AML-193 (cell line): ENCODE measurements at regions not wholly inside any gene's neighbourhood (a gene's known extent, or its start where the extent isn't known, plus 50 kb on each side); places are given as distances from the start of the nearest gene placed in this dataset.
"Not testable (repeated sequence)": the region's sequence is repeated elsewhere in the genome, so short reads cannot be mapped to it uniquely, and the experiment has no call there.

ENCODE experiments used
- DNase-seq, 2 experiments: peaks; one replicate each; lab custom pipeline; 2025; lab: John Stamatoyannopoulos, UW

DNA sequence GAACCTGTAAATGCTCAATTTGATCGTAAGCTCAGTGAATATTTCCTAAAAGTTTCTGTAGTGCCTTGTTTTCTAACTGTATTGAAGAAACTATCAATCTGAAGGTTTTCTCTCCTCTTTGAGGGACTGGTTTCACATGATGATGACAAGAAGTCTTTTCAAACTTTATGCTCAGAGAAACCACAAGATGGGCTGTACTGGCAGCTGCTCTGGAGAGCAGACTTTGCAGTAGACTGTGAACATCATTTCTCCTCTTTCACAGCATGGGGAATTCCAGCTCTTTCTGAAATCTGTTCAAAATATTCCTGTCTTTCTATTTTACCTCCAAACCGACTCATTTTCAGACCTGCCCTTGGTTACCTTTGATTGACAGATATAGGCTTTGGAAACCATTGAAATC is 194.4 kb downstream of the IZUMO3 start:
- no peak for DNase-seq

DNA sequence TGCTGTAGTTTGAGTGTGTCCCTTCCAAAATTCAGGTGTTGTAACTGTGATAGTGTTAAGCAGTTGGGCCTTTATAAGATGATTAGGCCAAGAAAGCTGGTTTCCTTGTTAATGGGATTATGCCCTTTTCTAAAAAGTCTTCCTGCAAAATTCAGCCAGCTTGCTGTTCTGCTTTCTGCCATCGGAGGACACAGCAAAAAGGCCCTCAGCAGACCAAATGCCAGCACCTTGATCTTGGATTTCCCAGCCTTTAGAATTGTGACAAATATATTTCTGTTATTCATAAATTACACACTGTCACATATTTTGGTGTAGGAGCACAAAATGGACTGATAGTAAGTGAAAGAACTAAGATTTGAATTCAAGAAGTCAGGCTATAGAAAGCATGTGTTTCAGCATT is 203.2 kb downstream of the IZUMO3 start:
- no peak for DNase-seq

DNA sequence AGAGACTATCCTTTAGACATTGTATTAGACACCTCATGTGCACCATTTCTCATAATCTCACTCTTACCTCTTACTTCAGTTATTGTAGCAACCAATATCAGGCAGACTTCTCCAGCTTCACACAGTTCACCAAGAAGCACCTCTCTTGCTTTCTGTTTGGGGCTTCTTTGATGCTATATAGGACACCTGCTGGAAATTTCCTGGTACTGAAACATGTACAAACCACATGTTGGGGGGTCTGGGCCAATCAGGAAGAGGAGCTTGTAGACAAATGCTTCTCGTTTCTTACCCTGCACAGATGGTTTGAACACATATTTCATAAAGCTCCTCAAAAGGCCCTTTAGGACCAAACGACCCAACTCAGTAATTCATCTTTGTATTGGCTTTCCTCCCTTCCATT is 212.1 kb downstream of the IZUMO3 start:
- no peak for DNase-seq

DNA sequence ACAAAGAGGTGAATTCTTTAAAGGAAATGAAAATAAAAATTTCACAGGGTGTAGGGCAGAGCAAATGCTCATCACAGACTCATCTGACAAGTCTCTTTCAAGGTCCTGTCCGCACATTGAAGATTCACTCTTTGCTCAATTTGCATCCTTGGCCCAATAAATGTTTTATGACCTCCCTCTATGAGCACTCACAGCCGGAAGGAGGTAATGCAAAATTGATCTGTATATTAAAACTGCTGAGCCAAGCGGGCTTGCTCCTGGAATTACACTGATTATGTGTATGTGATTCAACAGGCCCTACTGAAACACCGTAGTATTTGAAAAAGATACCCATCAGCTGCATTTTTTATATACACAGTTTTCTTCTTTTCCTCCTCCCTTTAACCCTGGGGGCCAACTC is 246.8 kb downstream of the IZUMO3 start:
- DNase-seq = no peak

DNA sequence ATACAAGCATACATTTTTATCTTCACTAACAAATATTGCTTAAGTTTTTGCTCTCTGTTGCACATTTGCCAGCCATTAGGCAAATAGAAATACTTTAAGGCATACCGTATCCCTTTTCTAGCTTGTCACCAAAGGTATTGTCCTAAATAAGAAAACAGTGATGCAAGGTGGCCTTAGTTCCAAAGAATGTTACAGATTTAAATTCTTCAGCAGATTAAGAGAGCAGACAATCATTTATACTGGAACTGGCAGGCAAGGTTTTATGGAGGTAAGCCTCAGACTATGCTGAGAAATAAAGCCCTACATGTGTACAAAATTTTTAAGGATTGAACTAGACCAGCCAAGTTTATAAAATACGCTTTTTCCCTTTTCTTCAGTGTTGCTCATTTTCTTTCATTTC is 247.8 kb downstream of the IZUMO3 start:
- DNase-seq = no peak

DNA sequence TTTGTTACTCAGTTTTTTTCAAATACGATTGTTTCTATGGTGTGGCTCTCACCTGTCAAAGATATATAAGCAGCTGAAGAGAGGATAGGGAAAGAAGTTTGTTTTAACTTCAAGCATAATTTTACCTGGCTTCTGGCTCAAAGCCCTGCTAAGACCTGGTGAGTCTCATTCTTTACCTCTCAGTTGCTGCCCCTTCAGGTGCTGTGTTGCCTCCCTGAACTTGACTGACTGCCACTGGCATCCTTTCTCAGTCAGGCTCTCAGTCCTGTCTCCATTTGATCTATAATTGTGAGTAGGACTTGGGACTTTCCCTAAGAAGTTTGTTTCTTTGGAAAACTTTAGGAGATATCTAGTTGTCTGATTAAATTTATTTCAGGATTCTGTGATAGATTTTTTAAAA is 249.6 kb downstream of the IZUMO3 start:
- no peak for DNase-seq

DNA sequence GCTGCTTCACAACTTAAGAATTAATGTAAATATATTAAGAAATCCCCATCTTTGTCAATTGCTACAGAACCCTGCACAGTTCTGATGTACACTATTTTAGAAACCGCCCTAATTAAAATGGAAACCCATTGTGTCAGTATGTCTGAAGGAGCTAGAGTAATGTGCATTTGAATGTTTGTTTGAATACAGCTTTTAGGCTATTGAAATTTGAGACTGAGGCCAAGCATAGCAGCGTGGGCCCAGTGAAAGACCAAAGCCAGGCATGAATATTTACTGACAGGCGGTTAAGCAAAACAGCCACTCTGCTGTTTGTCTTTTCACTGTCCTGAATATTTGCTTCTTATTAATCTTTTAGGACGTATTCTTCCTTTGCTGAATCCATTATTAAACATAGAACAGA is 252.3 kb downstream of the IZUMO3 start:
- no peak for DNase-seq

DNA sequence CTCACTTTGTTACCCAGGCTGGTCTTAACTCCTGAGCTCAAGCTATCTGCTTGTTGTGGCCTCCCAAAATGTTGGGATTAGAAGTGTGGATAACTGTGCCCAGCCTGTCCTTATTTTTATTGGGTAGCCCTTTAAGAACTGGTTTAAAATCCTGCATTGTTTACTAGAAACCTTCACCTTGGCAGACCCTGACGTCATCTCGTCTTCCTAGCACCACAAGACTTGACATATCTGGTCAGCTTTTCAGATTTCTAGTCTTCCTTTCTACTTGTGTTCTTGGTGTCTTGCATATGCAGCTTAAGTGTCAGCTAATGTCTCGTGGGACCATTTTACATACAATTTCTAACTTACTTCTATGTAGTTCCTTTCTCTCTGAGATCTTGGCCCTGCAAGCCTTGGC is 258.9 kb downstream of the IZUMO3 start:
- no peak for DNase-seq

DNA sequence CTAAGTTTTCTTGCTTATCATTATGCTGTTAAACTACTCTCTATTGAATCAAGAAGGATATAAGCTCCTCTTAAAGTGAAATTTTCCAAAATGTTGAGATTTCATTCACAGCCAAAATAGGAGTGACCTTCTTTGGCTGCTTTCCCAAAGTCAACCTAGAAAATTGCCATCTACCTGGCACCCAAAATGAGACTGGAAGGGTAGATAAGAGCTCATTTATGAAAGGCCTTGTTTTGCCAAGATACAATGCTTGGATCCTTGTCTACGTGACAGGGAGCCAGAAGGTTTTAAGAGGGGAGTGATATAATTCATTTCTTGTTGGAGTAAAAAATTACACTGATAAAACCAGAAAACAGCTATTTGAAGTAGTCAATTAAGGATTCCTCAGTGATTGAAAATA is 287.1 kb downstream of the IZUMO3 start:
- no peak for DNase-seq

DNA sequence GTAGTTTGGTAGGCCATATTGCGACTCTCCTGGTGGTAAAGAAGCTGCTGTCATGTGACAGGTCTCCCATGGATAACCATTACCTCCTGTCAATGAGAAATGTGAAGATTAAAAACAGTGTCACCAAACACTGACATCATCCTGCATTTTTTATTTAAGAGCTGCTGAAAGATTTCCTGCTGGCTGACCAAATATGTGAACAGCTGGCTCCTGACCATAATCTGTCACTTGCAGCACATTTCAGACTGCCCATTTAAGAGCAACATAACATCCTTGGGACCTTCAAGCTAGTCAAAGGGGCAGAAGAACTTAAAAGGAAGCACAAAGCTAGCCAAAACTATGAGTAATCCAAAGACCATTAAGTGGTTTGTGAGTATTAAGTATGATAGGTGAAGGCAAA is 288.0 kb downstream of the IZUMO3 start:
- DNase-seq = no peak

DNA sequence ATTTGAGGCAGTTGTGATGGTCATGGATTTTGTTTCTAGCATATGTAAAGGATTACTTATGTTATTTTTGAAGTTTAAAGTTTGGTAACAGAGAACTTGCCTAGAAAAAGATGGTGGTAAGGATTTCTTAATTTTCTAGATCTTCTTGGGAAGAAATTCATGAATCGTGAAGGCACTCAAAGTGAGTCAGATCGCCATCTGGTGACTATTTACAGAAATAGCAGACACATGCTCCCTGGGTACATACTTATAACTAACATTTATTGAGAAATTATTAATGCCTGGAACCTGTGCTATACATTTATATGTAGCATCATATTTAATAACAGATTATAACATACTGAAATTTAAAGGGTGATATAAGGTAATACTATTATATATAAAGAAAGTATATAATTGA is 299.7 kb downstream of the IZUMO3 start:
- peak; percentile 33 to 39 for DNase-seq

DNA sequence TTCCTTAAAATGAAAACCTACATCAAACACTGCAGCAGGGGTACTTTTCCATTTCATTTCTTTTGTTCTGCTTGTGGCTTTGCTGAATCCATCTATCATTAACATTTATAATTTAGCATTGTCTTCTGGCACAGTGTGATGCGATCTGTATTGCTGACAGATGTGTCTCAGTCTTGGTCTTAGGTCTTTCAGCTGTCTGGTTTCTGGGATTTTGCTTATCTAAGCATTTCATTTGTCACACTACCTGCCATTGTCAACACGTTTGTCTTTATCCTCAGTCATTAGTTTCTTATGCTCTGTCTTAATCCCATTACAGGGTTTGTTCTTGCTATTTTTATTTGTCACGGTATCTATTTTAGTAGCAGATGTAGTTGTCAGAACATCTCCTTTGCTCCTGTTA is 303.1 kb downstream of the IZUMO3 start:
- no peak for DNase-seq

DNA sequence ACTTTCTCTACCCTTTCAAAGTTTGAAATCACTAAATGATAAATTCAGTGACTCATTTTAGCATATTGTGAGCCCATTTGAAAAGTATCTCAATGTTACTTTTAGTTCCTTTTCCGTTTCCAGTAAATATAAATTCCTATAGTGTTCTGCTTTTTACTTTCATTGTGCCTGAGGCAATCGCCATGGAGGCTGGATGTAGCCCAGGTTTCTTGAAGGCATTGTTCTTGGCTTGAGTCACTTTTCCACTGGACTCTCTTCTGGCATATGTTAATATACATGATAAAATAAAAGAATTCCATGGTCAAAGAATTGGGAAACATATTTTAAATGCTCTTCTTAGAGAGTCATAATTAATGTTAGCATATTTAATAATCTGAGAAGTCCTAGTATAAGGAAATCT is 327.0 kb downstream of the IZUMO3 start:
- DNase-seq = no peak

DNA sequence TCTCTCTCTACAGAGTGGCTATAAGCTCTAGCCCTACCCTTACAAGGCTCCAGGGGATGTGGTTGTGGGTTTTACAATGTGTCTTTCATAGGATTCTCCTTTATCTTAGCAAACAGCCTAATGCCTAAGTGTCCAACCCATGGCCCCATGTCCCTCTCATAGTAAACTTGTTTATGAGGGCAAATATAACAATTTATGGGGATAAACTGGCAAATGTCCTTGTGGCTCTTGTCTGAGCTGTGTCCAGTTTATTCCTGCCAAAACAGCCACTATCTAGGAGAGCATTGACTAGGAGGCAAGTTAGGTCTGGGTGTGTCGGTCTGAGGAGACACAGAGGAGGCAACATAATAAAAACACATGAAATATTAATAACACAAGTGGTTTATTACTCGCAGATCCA is 335.1 kb downstream of the IZUMO3 start:
- DNase-seq = no peak

DNA sequence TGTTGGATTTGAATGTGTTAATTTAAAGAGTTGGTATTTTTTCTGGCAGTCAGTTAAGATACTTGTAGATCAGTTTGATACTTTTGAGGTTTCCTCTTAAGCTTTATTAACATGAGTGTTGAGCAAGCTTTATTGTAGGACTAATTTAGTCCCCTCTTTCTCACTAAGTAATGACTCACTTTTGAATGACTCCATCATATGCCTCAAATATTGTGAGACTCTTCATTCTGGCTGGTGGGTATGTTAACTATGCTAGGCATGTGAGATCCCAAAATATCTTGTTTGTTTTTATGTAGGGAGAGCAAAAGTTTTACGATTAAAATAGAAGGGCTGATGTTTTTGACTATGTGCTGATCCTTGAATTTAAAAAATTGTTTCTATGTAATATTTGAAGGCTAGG is 355.7 kb downstream of the IZUMO3 start:
- no peak for DNase-seq

DNA sequence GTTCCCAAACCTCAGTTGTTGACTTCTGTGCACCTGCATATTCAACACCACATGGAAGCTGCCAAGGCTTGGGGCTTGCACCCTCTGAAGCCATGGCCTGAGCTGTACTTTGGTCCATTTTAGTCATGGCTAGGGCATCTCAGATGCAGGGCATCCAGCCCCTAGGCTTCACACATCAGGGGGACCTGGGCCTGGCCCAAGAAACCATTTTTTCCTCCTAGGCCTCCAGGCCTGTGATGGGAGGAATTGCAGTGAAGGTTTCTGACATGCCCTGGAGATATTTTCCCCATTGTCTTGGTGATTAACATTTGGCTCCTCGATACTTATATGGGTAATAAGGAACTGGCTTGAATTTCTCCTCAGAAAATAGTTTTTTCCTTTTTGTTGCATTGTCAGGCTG is 354.5 kb upstream of the ELAVL2 start:
- DNase-seq = not testable (repeated sequence)

DNA sequence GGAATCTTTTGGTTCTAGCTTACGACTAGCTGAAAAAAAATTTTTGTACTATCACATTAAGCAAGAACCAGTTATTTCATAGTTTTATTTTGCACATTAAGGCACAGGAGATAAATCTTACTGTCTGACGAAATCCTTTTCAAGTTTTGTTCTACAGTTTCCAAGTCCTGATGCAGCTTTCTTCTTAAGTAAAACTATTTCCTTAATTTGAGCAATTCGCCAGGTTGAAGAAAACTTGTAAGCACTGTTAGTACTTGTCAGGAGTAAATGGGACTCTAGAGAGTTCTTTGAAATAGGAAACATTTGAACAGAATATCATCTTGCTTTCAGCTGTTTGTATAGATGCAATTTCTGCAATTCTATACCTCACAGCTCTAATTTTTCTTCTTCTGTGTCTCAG is 318.8 kb upstream of the ELAVL2 start:
- DNase-seq = no peak

DNA sequence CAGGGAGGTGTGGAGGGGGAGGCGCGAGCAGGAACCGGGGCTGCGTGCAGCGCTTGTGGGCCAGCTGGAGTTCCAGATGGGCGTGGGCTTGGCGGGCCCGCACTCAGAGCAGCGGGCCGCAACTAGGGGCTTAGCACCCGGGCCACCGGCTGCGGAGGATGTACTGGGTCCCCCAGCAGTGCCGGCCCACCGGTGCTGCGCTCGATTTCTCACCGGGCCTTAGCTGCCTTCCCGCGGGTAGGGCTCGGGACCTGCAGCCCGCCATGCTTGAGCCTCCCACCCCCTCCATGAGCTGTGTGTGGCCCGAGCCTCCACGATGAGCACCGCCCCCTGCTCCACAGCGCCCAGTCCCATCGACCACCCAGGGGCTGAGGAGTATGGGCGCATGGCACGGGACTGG is 309.0 kb upstream of the ELAVL2 start:
- DNase-seq = not testable (repeated sequence)

DNA sequence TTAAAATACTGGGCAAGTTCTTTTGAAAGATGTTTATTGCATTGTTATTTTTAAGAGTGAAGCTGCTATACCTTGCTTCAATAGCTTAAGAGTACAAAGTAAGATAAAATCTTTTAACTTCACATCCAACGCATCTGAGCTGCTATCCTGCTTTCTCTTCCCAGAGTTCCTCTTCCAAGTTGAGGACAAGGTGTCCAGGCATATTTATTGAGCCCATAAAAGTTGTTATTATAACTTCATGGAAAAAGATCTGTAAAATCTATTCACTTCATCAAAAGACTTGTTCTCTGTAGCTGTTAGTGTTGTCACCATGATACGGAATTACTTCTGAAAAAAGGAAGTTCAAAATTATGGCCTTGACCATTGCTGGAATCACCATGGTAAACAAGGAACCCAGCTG is 306.2 kb upstream of the ELAVL2 start:
- DNase-seq = no peak

DNA sequence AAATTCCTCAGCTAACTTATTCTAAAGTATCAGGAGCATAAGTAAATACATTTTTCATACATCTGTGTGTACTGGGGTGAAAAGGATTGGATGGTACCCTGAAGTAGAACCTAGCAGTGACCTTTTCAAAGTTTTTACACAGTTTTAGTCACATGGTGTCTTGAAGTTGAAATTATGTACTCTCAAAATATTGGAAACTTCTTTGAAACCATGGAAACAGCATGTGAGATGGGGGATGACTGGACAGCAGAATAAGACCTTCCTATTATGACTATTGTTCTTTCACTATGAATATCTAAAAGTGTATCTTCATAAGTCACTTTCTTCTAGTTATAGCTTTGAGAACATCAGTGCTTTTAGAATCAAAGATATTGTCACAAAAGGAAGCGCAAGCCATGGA is 301.5 kb upstream of the ELAVL2 start:
- DNase-seq = no peak

DNA sequence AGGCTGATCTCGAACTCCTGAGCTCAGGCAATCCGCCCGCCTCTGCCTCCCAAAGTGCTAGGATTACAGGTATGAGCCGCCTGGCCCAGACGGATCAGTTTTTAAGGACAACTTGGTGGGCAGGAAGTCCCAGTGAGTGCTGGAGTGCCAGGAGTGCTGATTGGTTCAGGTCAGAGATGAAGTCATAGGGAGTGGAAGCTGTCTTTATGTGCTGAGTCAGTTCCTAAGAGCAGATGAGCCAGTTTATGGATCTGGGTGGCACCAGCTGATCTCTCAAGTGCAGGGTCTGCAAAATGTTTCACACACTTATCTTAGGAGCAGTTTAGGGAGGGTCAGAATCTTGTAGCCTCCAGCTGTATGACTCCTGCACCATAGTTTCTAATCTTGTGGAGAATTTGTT is 292.1 kb upstream of the ELAVL2 start:
- no peak for DNase-seq

DNA sequence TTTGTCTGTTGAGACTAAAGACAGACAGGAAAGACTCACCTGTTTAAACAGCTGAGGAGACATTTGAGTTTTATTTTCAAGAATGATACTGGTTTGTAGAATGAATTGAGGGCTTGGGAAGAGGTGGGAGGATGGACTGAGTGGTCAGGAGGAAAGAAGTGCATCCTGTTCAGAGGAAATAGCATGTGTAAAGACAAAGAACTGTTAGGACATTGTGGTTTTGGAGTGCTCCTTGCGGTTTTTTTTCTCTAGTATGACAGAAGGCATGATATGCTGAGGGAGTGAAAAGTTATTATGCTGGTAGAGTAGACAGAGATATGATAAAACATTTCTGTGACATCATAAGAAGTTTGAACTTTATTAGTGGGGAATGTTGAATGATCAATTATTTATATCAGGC is 270.7 kb upstream of the ELAVL2 start:
- DNase-seq = no peak

DNA sequence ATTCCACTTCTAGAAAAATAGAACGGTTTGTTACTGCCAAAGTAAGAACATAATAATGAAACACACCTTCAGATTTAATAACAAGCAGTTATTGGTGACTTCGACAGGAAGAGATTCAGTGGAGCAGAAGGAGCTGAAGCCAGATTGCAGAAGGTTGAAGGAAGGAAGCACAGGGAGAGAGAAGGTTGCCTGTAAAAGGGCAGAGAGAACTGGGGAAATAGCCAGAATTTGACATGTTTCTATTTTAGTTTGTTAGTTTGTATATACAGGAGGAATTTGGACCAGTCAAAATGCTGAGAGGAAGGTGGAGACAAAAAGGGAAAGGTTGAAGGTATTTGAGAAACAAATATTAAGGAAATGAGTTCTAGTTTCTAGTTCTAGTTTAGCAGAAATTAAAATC is 269.2 kb upstream of the ELAVL2 start:
- no peak for DNase-seq

DNA sequence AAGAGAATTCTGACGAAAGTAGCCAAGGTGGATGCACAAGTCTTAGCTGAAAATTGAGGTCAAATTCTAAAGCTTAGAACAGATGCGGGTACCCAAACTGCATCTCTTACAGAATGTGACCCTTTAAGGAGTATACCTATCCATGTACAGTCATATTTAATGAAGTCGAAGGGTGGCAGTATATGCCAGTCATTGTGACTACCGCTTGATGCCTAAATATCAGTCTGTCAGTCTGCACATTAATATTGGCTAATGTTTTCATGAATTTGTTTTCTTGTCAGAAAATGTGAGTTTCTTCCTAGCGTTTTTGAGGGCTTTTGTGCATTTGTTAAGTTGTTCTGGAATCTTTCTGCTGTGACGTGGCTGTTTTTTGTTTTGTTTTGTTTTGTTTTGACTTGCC is 264.5 kb upstream of the ELAVL2 start:
- DNase-seq = no peak

DNA sequence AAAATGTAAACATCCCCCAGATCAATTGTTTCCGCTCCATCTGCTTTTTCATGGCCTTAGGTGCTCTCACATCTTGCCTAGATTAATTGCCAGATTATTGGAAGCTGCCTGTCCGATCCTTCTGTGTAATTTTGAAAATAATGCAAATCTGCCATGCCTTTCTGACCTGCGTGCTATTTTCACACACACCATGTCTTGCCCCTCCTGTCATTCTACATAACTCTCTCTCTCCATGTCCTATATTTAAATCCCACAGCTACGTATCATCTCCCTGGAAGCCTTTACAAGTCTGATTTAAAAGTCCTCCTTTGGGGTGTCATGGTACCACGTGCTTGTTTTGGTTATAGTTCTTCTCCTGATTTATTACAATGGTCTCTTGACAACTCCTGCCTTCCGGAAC is 247.6 kb upstream of the ELAVL2 start:
- no peak for DNase-seq
